ENCODE measurements at regions not wholly inside any gene's neighbourhood (a gene's known extent, or its start where the extent isn't known, plus 50 kb on each side); places are given as distances from the start of the nearest gene placed in this dataset.

- TF ChIP-seq EZH2 (IDR thresholded peaks at IDR 0.05; ENCODE audit: borderline replicate concordance, low read depth, low read length, severe bottlenecking) (no peak), CTCF (IDR thresholded peaks at IDR 0.05; ENCODE audit: borderline replicate concordance, extremely low read depth, low read length, poor library complexity, severe bottlenecking) (no peak)
These were observed 343.6 kb downstream of the SPATA31D1 start for GRCh38 chr9:82332018-82332773.
